ENCODE measurements at regions not wholly inside any gene's neighbourhood (a gene's known extent, or its start where the extent isn't known, plus 50 kb on each side); places are given as distances from the start of the nearest gene placed in this dataset.
A peak's percentile ranks its signal among the peaks of the same experiment; 100 is the strongest.

- H4K91ac ChIP-seq (ENCODE audit: low read length), result no peak overlapping the region
- H2BK15ac ChIP-seq (ENCODE audit: low read depth, poor library complexity, severe bottlenecking), result no peak overlapping the region
- H3K4me3 ChIP-seq (ENCODE audit: insufficient read depth in 1 of 2, low read depth in 1 of 2, low read length in 2 of 2), result no peak overlapping the region
- no peak overlapping the region for H2BK12ac ChIP-seq (ENCODE audit: low read length in 2 of 2)
- no peak overlapping the region for H3K27ac ChIP-seq (ENCODE audit: low read length, poor library complexity, severe bottlenecking)
- no peak overlapping the region for H3K23ac ChIP-seq (ENCODE audit: low read length in 2 of 2)
- H3K4me1 ChIP-seq (ENCODE audit: control insufficient read depth, insufficient read depth, low read depth, low read length), result no peaks in the 10 kb centered on the region
- H4K8ac ChIP-seq (ENCODE audit: low read length), result no peak overlapping the region
- no peak overlapping the region for H2AK5ac ChIP-seq (ENCODE audit: low read length, severe bottlenecking)
- H2BK5ac ChIP-seq (ENCODE audit: low read depth, low read length, poor library complexity, severe bottlenecking), result no peak overlapping the region
- DNase-seq, result no peak
- H3K27me3 ChIP-seq (ENCODE audit: control insufficient read depth in 1 of 2, insufficient read depth in 1 of 2, low read length in 2 of 2), result no peaks in the 10 kb centered on the region
- no peak overlapping the region for H2BK120ac ChIP-seq (ENCODE audit: low read depth, low read length)
- 95% methylated on average over 7 of the region's 7 CpGs for WGBS
- H3K14ac ChIP-seq (ENCODE audit: low read length in 2 of 2), result no peak overlapping the region
- no peak overlapping the region for H3K4ac ChIP-seq (ENCODE audit: low read depth in 1 of 2, low read length in 2 of 2)
- no peak overlapping the region for H3K4me2 ChIP-seq (ENCODE audit: low read length, poor library complexity, severe bottlenecking)
- no peak overlapping the region for H3K18ac ChIP-seq (ENCODE audit: low read depth in 1 of 2, low read length in 2 of 2)
- H3K9ac ChIP-seq (ENCODE audit: low read length), result no peak overlapping the region
- no peaks in the 10 kb centered on the region for H3K36me3 ChIP-seq (ENCODE audit: control insufficient read depth in 1 of 2, insufficient read depth in 2 of 2, low read depth in 1 of 2, low read length in 2 of 2)
- H2AFZ ChIP-seq (ENCODE audit: low read depth, low read length), result no peak overlapping the region
- H3K9me3 ChIP-seq (ENCODE audit: control insufficient read depth, low read length), result no peaks in the 10 kb centered on the region
- H3K79me1 ChIP-seq (replicated peaks; ENCODE audit: low read length, poor library complexity, severe bottlenecking), result no peaks in the 10 kb centered on the region
These were observed 83.7 kb upstream of the PTCHD4 start for GRCh38 chr6:48194596-48195295.

- Histone ChIP-seq H3K79me1 (replicated peaks; ENCODE audit: low read length, poor library complexity, severe bottlenecking) (no peaks in the 10 kb centered on the region), H2AK5ac (ENCODE audit: low read length, severe bottlenecking) (no peak overlapping the region), H3K9me3 (ENCODE audit: control insufficient read depth, low read length) (no peaks in the 10 kb centered on the region), H2BK120ac (ENCODE audit: low read depth, low read length) (no peak overlapping the region), H3K23ac (ENCODE audit: low read length in 2 of 2) (no peak overlapping the region), H3K27me3 (ENCODE audit: control insufficient read depth in 1 of 2, insufficient read depth in 1 of 2, low read length in 2 of 2) (no peaks in the 10 kb centered on the region), H3K36me3 (ENCODE audit: control insufficient read depth in 1 of 2, insufficient read depth in 2 of 2, low read depth in 1 of 2, low read length in 2 of 2) (no peaks in the 10 kb centered on the region), H2BK5ac (ENCODE audit: low read depth, low read length, poor library complexity, severe bottlenecking) (no peak overlapping the region), H3K4me3 (ENCODE audit: insufficient read depth in 1 of 2, low read depth in 1 of 2, low read length in 2 of 2) (no peak overlapping the region), H3K14ac (ENCODE audit: low read length in 2 of 2) (no peak overlapping the region), H3K4me2 (ENCODE audit: low read length, poor library complexity, severe bottlenecking) (no peak overlapping the region), H2BK15ac (ENCODE audit: low read depth, poor library complexity, severe bottlenecking) (no peak overlapping the region), H3K18ac (ENCODE audit: low read depth in 1 of 2, low read length in 2 of 2) (no peak overlapping the region), H4K91ac (ENCODE audit: low read length) (no peak overlapping the region), H4K8ac (ENCODE audit: low read length) (no peak overlapping the region), H3K4me1 (ENCODE audit: control insufficient read depth, insufficient read depth, low read depth, low read length) (no peaks in the 10 kb centered on the region), H2AFZ (ENCODE audit: low read depth, low read length) (no peak overlapping the region), H3K9ac (ENCODE audit: low read length) (no peak overlapping the region), H3K27ac (ENCODE audit: low read length, poor library complexity, severe bottlenecking) (no peak overlapping the region), H2BK12ac (ENCODE audit: low read length in 2 of 2) (no peak overlapping the region), H3K4ac (ENCODE audit: low read depth in 1 of 2, low read length in 2 of 2) (no peak overlapping the region)
- no peak for DNase-seq
- WGBS, result 91% methylated on average over 1 of the region's 2 CpGs
These were observed 77.2 kb upstream of the PTCHD4 start for GRCh38 chr6:48188158-48188557.

GRCh38 chr6:48186746-48187145 is 75.7 kb upstream of the PTCHD4 start:
- H2BK5ac ChIP-seq (ENCODE audit: low read depth, low read length, poor library complexity, severe bottlenecking), result no peak overlapping the region
- DNase-seq, result no peak
- no peak overlapping the region for H4K91ac ChIP-seq (ENCODE audit: low read length)
- no peaks in the 10 kb centered on the region for H3K9me3 ChIP-seq (ENCODE audit: control insufficient read depth, low read length)
- H3K79me1 ChIP-seq (replicated peaks; ENCODE audit: low read length, poor library complexity, severe bottlenecking), result no peaks in the 10 kb centered on the region
- no peak overlapping the region for H3K18ac ChIP-seq (ENCODE audit: low read depth in 1 of 2, low read length in 2 of 2)
- no peak overlapping the region for H4K8ac ChIP-seq (ENCODE audit: low read length)
- WGBS, result 97% methylated on average over 1 of the region's 1 CpG
- H3K36me3 ChIP-seq (ENCODE audit: control insufficient read depth in 1 of 2, insufficient read depth in 2 of 2, low read depth in 1 of 2, low read length in 2 of 2), result no peaks in the 10 kb centered on the region
- H2AFZ ChIP-seq (ENCODE audit: low read depth, low read length), result no peak overlapping the region
- no peak overlapping the region for H3K9ac ChIP-seq (ENCODE audit: low read length)
- no peaks in the 10 kb centered on the region for H3K27me3 ChIP-seq (ENCODE audit: control insufficient read depth in 1 of 2, insufficient read depth in 1 of 2, low read length in 2 of 2)
- H3K4me1 ChIP-seq (ENCODE audit: control insufficient read depth, insufficient read depth, low read depth, low read length), result no peaks in the 10 kb centered on the region
- H3K4ac ChIP-seq (ENCODE audit: low read depth in 1 of 2, low read length in 2 of 2), result no peak overlapping the region
- H3K4me3 ChIP-seq (ENCODE audit: insufficient read depth in 1 of 2, low read depth in 1 of 2, low read length in 2 of 2), result no peak overlapping the region
- H2BK15ac ChIP-seq (ENCODE audit: low read depth, poor library complexity, severe bottlenecking), result no peak overlapping the region
- no peak overlapping the region for H2BK120ac ChIP-seq (ENCODE audit: low read depth, low read length)
- H2BK12ac ChIP-seq (ENCODE audit: low read length in 2 of 2), result no peak overlapping the region
- H3K4me2 ChIP-seq (ENCODE audit: low read length, poor library complexity, severe bottlenecking), result no peak overlapping the region
- no peak overlapping the region for H2AK5ac ChIP-seq (ENCODE audit: low read length, severe bottlenecking)
- no peak overlapping the region for H3K23ac ChIP-seq (ENCODE audit: low read length in 2 of 2)
- H3K27ac ChIP-seq (ENCODE audit: low read length, poor library complexity, severe bottlenecking), result no peak overlapping the region
- no peak overlapping the region for H3K14ac ChIP-seq (ENCODE audit: low read length in 2 of 2)

- H2BK12ac ChIP-seq (ENCODE audit: low read length in 2 of 2), result no peak overlapping the region
- no peaks in the 10 kb centered on the region for H3K36me3 ChIP-seq (ENCODE audit: control insufficient read depth in 1 of 2, insufficient read depth in 2 of 2, low read depth in 1 of 2, low read length in 2 of 2)
- no peak overlapping the region for H3K4me2 ChIP-seq (ENCODE audit: low read length, poor library complexity, severe bottlenecking)
- DNase-seq, result no peak
- no peak overlapping the region for H3K14ac ChIP-seq (ENCODE audit: low read length in 2 of 2)
- H3K23ac ChIP-seq (ENCODE audit: low read length in 2 of 2), result no peak overlapping the region
- H2AK5ac ChIP-seq (ENCODE audit: low read length, severe bottlenecking), result no peak overlapping the region
- H3K79me1 ChIP-seq (replicated peaks; ENCODE audit: low read length, poor library complexity, severe bottlenecking), result no peaks in the 10 kb centered on the region
- peak overlapping the region in 1 of 2 experiments; percentile 8 for H3K4me3 ChIP-seq (ENCODE audit: insufficient read depth in 1 of 2, low read depth in 1 of 2, low read length in 2 of 2)
- H2AFZ ChIP-seq (ENCODE audit: low read depth, low read length), result no peak overlapping the region
- H3K9me3 ChIP-seq (ENCODE audit: control insufficient read depth, low read length), result no peaks in the 10 kb centered on the region
- no peak overlapping the region for H2BK120ac ChIP-seq (ENCODE audit: low read depth, low read length)
- H2BK5ac ChIP-seq (ENCODE audit: low read depth, low read length, poor library complexity, severe bottlenecking), result no peak overlapping the region
- no peak overlapping the region for H4K8ac ChIP-seq (ENCODE audit: low read length)
- H2BK15ac ChIP-seq (ENCODE audit: low read depth, poor library complexity, severe bottlenecking), result no peak overlapping the region
- no peak overlapping the region for H3K27ac ChIP-seq (ENCODE audit: low read length, poor library complexity, severe bottlenecking)
- no peaks in the 10 kb centered on the region for H3K4me1 ChIP-seq (ENCODE audit: control insufficient read depth, insufficient read depth, low read depth, low read length)
- no peak overlapping the region for H3K18ac ChIP-seq (ENCODE audit: low read depth in 1 of 2, low read length in 2 of 2)
- no peak overlapping the region for H3K9ac ChIP-seq (ENCODE audit: low read length)
- no peak overlapping the region for H3K4ac ChIP-seq (ENCODE audit: low read depth in 1 of 2, low read length in 2 of 2)
- no peak overlapping the region for H4K91ac ChIP-seq (ENCODE audit: low read length)
- no peaks in the 10 kb centered on the region for H3K27me3 ChIP-seq (ENCODE audit: control insufficient read depth in 1 of 2, insufficient read depth in 1 of 2, low read length in 2 of 2)
These were observed 73.7 kb upstream of the PTCHD4 start for GRCh38 chr6:48184648-48185047.
